Panc1 (cell line): ENCODE measurements at regions not wholly inside any gene's neighbourhood (a gene's known extent, or its start where the extent isn't known, plus 50 kb on each side); places are given as distances from the start of the nearest gene placed in this dataset.

ENCODE experiments used
- ATAC-seq: fragments of 200-7000 bp; cut with Tn5 transposase; 2 replicates; pipeline ENCODE4 v1.9.1; 2020; ENCODE audit warnings: mild to moderate bottlenecking, moderate library complexity
- BruUV-seq: library from RNA; stranded (reverse); fragments of 400-500 nt; replicated peaks from 2 replicates; lab custom pipeline; 2021; lab: Mats Ljungman, UMichigan
- CTCF ChIA-PET: fragments of 300-600 bp; sonication (Branson Sonifier 250); formaldehyde crosslinking; loops from one replicate; lab custom pipeline; 2022; ENCODE audit warnings: antibody characterized with exemption; lab: Charles Lee
- POLR2A ChIA-PET: fragments of 300-600 bp; sonication (Branson Sonifier 250); formaldehyde crosslinking; loops from one replicate; lab custom pipeline; 2022; ENCODE audit warnings: antibody characterized with exemption; lab: Charles Lee
- DNase-seq: peaks from one replicate; pipeline ENCODE4 v3.0.0-alpha.2; 2010; ENCODE audit warnings: low read depth, low spot score
- H3K27ac ChIP-seq: 2 replicates; pipeline ENCODE4 v1.5.1; 2011; ENCODE audit warnings: mild to moderate bottlenecking, low read length, inconsistent platforms
- H3K27me3 ChIP-seq: fragments of 200-500 bp; sonication (Bioruptor generic); 2 replicates; pipeline ENCODE4 v1.6.0; 2014; ENCODE audit warnings: low read length, inconsistent platforms; ENCODE audit not compliant: control insufficient read depth, insufficient read depth
- H3K36me3 ChIP-seq: fragments of 200-500 bp; sonication (Bioruptor generic); 2 replicates; pipeline ENCODE4 v1.5.1; 2014; ENCODE audit warnings: inconsistent platforms, mild to moderate bottlenecking, low read length, moderate library complexity; ENCODE audit not compliant: control insufficient read depth, insufficient read depth
- H3K4me1 ChIP-seq: 2 replicates; pipeline ENCODE4 v1.5.1; 2011; ENCODE audit warnings: inconsistent platforms, mild to moderate bottlenecking, low read length, moderate library complexity; ENCODE audit not compliant: control insufficient read depth, insufficient read depth
- H3K4me3 ChIP-seq, 2 experiments: 2 replicates each; pipeline ENCODE4 v1.5.1; 2011 to 2012; ENCODE audit warnings: low read depth in 2 of 2, low read length in 2 of 2, mild to moderate bottlenecking in 2 of 2, inconsistent platforms in 1 of 2, moderate library complexity in 1 of 2
- H3K9me3 ChIP-seq: fragments of 200-500 bp; sonication (Bioruptor generic); 2 replicates; pipeline ENCODE4 v1.5.1; 2014; ENCODE audit warnings: low read depth, mild to moderate bottlenecking, inconsistent platforms, low read length, moderate library complexity; ENCODE audit not compliant: control insufficient read depth, insufficient read depth
- CTCF ChIP-seq: fragments of 450-650 bp; IDR thresholded peaks from 2 replicates; pipeline ENCODE4 v1.5.1; 2017; ENCODE audit warnings: mild to moderate bottlenecking
- POLR2AphosphoS5 ChIP-seq: IDR thresholded peaks from 2 replicates; pipeline ENCODE4 v1.6.1; 2012; ENCODE audit warnings: mild to moderate bottlenecking, low read depth, low read length, moderate library complexity
- REST ChIP-seq, 2 experiments: IDR thresholded peaks; 2 replicates each; pipeline ENCODE4 v1.6.1; 2011 to 2012; ENCODE audit warnings: low read depth in 2 of 2, control low read depth in 1 of 2, low read length in 1 of 2, mild to moderate bottlenecking in 1 of 2, moderate library complexity in 1 of 2; ENCODE audit not compliant: insufficient read depth in 1 of 2
- SIN3A ChIP-seq: IDR thresholded peaks from 2 replicates; pipeline ENCODE4 v1.6.1; 2012; ENCODE audit warnings: low read depth, mild to moderate bottlenecking, low read length, moderate library complexity, borderline replicate concordance; ENCODE audit not compliant: insufficient read depth
- TCF7L2 ChIP-seq: IDR thresholded peaks from 2 replicates; pipeline ENCODE4 v1.6.1; 2011; ENCODE audit warnings: mild to moderate bottlenecking, low read depth, low read length, inconsistent platforms
- in situ Hi-C: cut with HindIII; loops from 2 replicates; pipeline ENCODE4 v1.10.0; 2016; ENCODE audit warnings: low sequenced_read_pairs, low pct_unique_long_range_greater_than_20kb
- intact Hi-C: fragments of 100-400 bp; cut with micrococcal nuclease; formaldehyde crosslinking; loops from one replicate; pipeline ENCODE4 v1.10.0; 2022; ENCODE audit not compliant: unreplicated experiment

DNA sequence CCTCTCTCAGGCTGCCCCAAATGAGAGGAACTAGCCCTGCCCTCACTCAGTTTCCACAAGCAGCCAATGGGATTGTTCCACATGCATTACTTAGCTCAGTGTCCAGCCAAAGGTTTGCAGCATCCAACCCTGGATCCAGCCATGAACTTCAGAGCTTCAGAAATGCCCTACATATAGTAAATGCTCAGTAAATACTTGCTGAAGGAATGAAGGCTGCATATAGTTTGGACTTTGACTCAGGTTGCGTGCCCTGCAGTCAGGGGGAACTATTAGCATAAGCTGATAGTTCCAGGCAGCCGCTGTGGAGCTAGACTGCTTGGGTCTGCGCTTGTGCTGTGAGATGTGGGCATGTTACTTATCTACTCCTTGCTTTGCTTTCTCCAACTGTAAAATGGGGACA is 64.8 kb downstream of the NENF start:
- in situ Hi-C loops = no loop called here
- intact Hi-C loops = no loop called here
- DNase-seq (no peak), ATAC-seq (no peak)
- ChIA-PET CTCF (no interaction called here), POLR2A (no interaction called here)
- Histone ChIP-seq H3K27me3 (no peaks in the 10 kb centered on the region), H3K27ac (no peak overlapping the region), H3K4me1 (no peaks in the 10 kb centered on the region), H3K36me3 (no peaks in the 10 kb centered on the region), H3K9me3 (no peaks in the 10 kb centered on the region), H3K4me3 (no peak overlapping the region)
- BruUV-seq = no TSS peak
- TF ChIP-seq SIN3A (no peak), POLR2AphosphoS5 (no peak)

- no peaks in the 10 kb centered on the region for H3K9me3 ChIP-seq
- H3K4me3 ChIP-seq = no peak overlapping the region
- no peak for ATAC-seq
- in situ Hi-C loops = no loop called here
- DNase-seq = no peak
- TF ChIP-seq SIN3A (no peak), CTCF (no peak), REST (IDR thresholded peaks at IDR 0.05; ENCODE audit: insufficient read depth in 1 of 2, low read depth in 2 of 2, low read length in 1 of 2) (no peak), TCF7L2 (no peak), POLR2AphosphoS5 (no peak)
- no peaks in the 10 kb centered on the region for H3K27me3 ChIP-seq
- intact Hi-C loops = no loop called here
- BruUV-seq = no TSS peak
- ChIA-PET CTCF (no interaction called here), POLR2A (no interaction called here)
- no peaks in the 10 kb centered on the region for H3K36me3 ChIP-seq
- H3K4me1 ChIP-seq = no peaks in the 10 kb centered on the region
- H3K27ac ChIP-seq = no peak overlapping the region
These were observed 65.7 kb downstream of the NENF start for GRCh38 chr1:212498283-212499040.

DNA sequence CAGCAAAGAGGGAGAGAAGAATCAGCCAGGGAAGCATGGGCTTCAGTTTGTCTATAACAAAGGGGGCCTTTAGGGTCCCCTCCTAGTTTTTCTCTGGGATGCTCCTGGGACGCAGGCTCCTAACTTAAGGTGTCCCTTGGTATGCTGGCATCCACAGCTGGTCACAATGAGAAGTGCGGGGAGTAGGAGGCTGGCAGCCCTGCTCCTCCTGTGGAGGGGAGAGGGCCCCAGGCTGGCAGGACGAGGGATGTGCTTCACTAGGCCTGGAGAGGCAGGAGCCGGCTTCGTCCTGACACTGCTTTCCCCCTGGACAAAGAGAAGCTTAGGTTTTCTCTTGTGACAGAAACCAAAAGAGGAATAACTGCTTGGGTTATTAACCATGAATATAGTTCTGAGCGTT is 67.6 kb downstream of the NENF start:
- CTCF ChIA-PET = interaction anchor here (0.7 kb wide), 1 partner anchor 263 kb away, joined by 3 read pairs; no protein-coding TSS in a partner anchor
- no peaks in the 10 kb centered on the region for H3K36me3 ChIP-seq
- in situ Hi-C loops = no loop called here
- no peak for TF ChIP-seq SIN3A
- TF ChIP-seq TCF7L2 = no peak
- no peak for TF ChIP-seq REST (IDR thresholded peaks at IDR 0.05; ENCODE audit: insufficient read depth in 1 of 2, low read depth in 2 of 2, low read length in 1 of 2)
- TF ChIP-seq POLR2AphosphoS5 = no peak
- no peak for TF ChIP-seq CTCF
- DNase-seq (no peak), ATAC-seq (no peak)
- no peaks in the 10 kb centered on the region for H3K27me3 ChIP-seq
- no TSS peak for BruUV-seq
- H3K27ac ChIP-seq = no peak overlapping the region
- H3K9me3 ChIP-seq = no peaks in the 10 kb centered on the region
- H3K4me1 ChIP-seq = no peaks in the 10 kb centered on the region
- H3K4me3 ChIP-seq = no peak overlapping the region
- POLR2A ChIA-PET = no interaction called here
- intact Hi-C loops = no loop called here
